ENCODE measurements at regions not wholly inside any gene's neighbourhood (a gene's known extent, or its start where the extent isn't known, plus 50 kb on each side); places are given as distances from the start of the nearest gene placed in this dataset.
"Not testable (repeated sequence)": the region's sequence is repeated elsewhere in the genome, so short reads cannot be mapped to it uniquely, and the experiment has no call there.

- Histone ChIP-seq H3K9me3 (ENCODE audit: control insufficient read depth, low read depth, low read length) (no peaks in the 10 kb centered on the region), H3K4me1 (ENCODE audit: control insufficient read depth, low read depth, low read length) (no peaks in the 10 kb centered on the region), H3K36me3 (ENCODE audit: control insufficient read depth, low read depth, low read length) (no peaks in the 10 kb centered on the region), H3K27ac (ENCODE audit: low read length) (no peak overlapping the region), H3K9ac (ENCODE audit: low read length) (no peak overlapping the region), H3K4me3 (ENCODE audit: low read length) (no peak overlapping the region), H3K27me3 (ENCODE audit: control insufficient read depth, insufficient read depth, low read length) (no peaks in the 10 kb centered on the region)
These were observed 588.7 kb downstream of the RBFOX1 start for GRCh38 chr16:7921345-7921744.

DNA sequence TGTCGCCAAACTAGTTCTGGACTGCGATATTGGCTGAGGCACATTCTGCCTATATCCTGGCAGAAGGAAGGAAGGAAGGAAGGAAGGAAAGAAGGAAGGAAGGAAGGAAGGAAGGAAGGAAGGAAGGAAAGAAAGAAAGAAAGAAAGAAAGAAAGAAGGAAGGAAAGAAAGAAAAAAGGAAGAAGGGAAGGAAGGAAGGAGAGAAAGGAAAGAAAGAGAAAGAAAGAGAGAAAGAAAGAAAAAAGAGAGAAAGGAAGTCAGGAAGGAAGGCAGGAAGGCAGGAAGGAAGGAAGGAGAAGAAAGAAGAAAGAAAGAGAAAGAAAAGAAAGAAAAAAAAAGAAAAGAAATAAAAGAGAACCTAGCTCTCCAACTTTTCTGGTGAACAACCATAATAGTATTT, 587.1 kb downstream of the RBFOX1 start:
- Histone ChIP-seq H3K27me3 (ENCODE audit: control insufficient read depth, insufficient read depth, low read length) (no peaks in the 10 kb centered on the region), H3K4me3 (ENCODE audit: low read length) (no peak overlapping the region), H3K36me3 (ENCODE audit: control insufficient read depth, low read depth, low read length) (no peaks in the 10 kb centered on the region), H3K4me1 (ENCODE audit: control insufficient read depth, low read depth, low read length) (no peaks in the 10 kb centered on the region), H3K9ac (ENCODE audit: low read length) (no peak overlapping the region), H3K9me3 (ENCODE audit: control insufficient read depth, low read depth, low read length) (no peaks in the 10 kb centered on the region), H3K27ac (ENCODE audit: low read length) (no peak overlapping the region)

- no peak overlapping the region for H3K9ac ChIP-seq (ENCODE audit: low read length)
- H3K27me3 ChIP-seq (ENCODE audit: control insufficient read depth, insufficient read depth, low read length) = no peaks in the 10 kb centered on the region
- H3K4me3 ChIP-seq (ENCODE audit: low read length) = no peak overlapping the region
- H3K36me3 ChIP-seq (ENCODE audit: control insufficient read depth, low read depth, low read length) = no peaks in the 10 kb centered on the region
- H3K9me3 ChIP-seq (ENCODE audit: control insufficient read depth, low read depth, low read length) = no peaks in the 10 kb centered on the region
- H3K4me1 ChIP-seq (ENCODE audit: control insufficient read depth, low read depth, low read length) = no peaks in the 10 kb centered on the region
- no peak overlapping the region for H3K27ac ChIP-seq (ENCODE audit: low read length)
These were observed 582.1 kb downstream of the RBFOX1 start for GRCh38 chr16:7914748-7915147.

- H3K4me1 ChIP-seq (ENCODE audit: control insufficient read depth, low read depth, low read length) = no peaks in the 10 kb centered on the region
- H3K9ac ChIP-seq (ENCODE audit: low read length) = no peak overlapping the region
- no peak overlapping the region for H3K27ac ChIP-seq (ENCODE audit: low read length)
- no peak overlapping the region for H3K4me3 ChIP-seq (ENCODE audit: low read length)
- no peaks in the 10 kb centered on the region for H3K36me3 ChIP-seq (ENCODE audit: control insufficient read depth, low read depth, low read length)
- no peaks in the 10 kb centered on the region for H3K9me3 ChIP-seq (ENCODE audit: control insufficient read depth, low read depth, low read length)
- no peaks in the 10 kb centered on the region for H3K27me3 ChIP-seq (ENCODE audit: control insufficient read depth, insufficient read depth, low read length)
These were observed 579.5 kb downstream of the RBFOX1 start for GRCh38 chr16:7912132-7912531.

- H3K27ac ChIP-seq (ENCODE audit: low read length) = no peak overlapping the region
- no peak overlapping the region for H3K9ac ChIP-seq (ENCODE audit: low read length)
- no peaks in the 10 kb centered on the region for H3K9me3 ChIP-seq (ENCODE audit: control insufficient read depth, low read depth, low read length)
These were observed 577.5 kb downstream of the RBFOX1 start for GRCh38 chr16:7910116-7910515.

DNA sequence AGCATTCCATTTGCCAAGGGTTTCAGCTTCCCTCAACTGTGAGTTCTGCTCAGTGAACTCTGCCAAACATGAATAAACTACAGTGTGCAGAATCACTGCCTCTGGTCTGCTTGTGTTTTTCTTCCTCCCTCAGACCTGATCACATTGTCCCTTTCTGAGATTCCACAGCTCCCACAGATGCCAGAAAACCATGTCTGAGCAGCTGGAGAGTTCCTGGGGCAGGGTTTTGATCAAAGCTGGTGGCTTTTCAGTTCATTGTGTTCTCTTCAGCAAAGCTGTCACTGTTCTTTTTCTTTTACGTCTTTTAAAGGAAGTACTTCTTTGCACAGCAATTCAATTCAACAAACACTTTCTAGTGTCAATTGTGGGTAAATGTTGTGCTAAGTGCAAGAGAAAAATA, 555.8 kb downstream of the RBFOX1 start:
- H3K36me3 ChIP-seq (ENCODE audit: control insufficient read depth, low read depth, low read length) = no peaks in the 10 kb centered on the region
- no peaks in the 10 kb centered on the region for H3K4me1 ChIP-seq (ENCODE audit: control insufficient read depth, low read depth, low read length)
- H3K27me3 ChIP-seq (ENCODE audit: control insufficient read depth, insufficient read depth, low read length) = no peaks in the 10 kb centered on the region
- H3K27ac ChIP-seq (ENCODE audit: low read length) = no peak overlapping the region
- no peak overlapping the region for H3K9ac ChIP-seq (ENCODE audit: low read length)
- no peaks in the 10 kb centered on the region for H3K9me3 ChIP-seq (ENCODE audit: control insufficient read depth, low read depth, low read length)
- H3K4me3 ChIP-seq (ENCODE audit: low read length) = no peak overlapping the region

More at GRCh38 chr16:7910116-7910515, 577.5 kb downstream of the RBFOX1 start:
- Histone ChIP-seq H3K27me3 (ENCODE audit: control insufficient read depth, insufficient read depth, low read length) (no peaks in the 10 kb centered on the region), H3K4me1 (ENCODE audit: control insufficient read depth, low read depth, low read length) (no peaks in the 10 kb centered on the region), H3K4me3 (ENCODE audit: low read length) (no peak overlapping the region), H3K36me3 (ENCODE audit: control insufficient read depth, low read depth, low read length) (no peaks in the 10 kb centered on the region)

DNA sequence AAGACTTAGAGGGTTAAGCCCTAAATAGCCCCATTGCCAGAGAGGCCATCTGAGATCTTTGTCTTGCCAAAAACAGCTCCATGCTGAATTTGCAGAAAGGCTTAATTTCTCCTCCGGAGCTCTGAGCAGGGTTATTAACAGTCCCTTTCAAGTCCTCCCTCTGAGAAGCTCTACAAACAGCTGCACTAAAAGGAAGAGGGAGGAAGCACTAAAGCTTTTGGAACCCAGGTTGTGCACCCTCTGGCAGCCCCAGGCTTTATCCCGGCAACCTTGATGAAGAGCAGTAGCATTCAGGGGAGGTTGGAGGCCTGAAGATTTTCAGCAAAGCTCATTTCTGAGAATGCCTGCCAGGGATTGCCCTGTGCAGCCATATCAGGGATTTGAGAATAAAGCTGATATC, 554.7 kb downstream of the RBFOX1 start:
- H3K4me1 ChIP-seq (ENCODE audit: control insufficient read depth, low read depth, low read length) = no peaks in the 10 kb centered on the region
- no peak overlapping the region for H3K27ac ChIP-seq (ENCODE audit: low read length)
- H3K4me3 ChIP-seq (ENCODE audit: low read length) = no peak overlapping the region
- H3K9me3 ChIP-seq (ENCODE audit: control insufficient read depth, low read depth, low read length) = no peaks in the 10 kb centered on the region
- H3K27me3 ChIP-seq (ENCODE audit: control insufficient read depth, insufficient read depth, low read length) = no peaks in the 10 kb centered on the region
- no peak overlapping the region for H3K9ac ChIP-seq (ENCODE audit: low read length)
- no peaks in the 10 kb centered on the region for H3K36me3 ChIP-seq (ENCODE audit: control insufficient read depth, low read depth, low read length)

GRCh38 chr16:7871979-7872378, 539.3 kb downstream of the RBFOX1 start:
- Histone ChIP-seq H3K36me3 (ENCODE audit: control insufficient read depth, low read depth, low read length) (no peaks in the 10 kb centered on the region), H3K9me3 (ENCODE audit: control insufficient read depth, low read depth, low read length) (no peaks in the 10 kb centered on the region), H3K9ac (ENCODE audit: low read length) (no peak overlapping the region), H3K27ac (ENCODE audit: low read length) (no peak overlapping the region), H3K4me1 (ENCODE audit: control insufficient read depth, low read depth, low read length) (peaks cover 7% of the 10 kb centered on the region), H3K4me3 (ENCODE audit: low read length) (no peak overlapping the region), H3K27me3 (ENCODE audit: control insufficient read depth, insufficient read depth, low read length) (no peaks in the 10 kb centered on the region)

DNA sequence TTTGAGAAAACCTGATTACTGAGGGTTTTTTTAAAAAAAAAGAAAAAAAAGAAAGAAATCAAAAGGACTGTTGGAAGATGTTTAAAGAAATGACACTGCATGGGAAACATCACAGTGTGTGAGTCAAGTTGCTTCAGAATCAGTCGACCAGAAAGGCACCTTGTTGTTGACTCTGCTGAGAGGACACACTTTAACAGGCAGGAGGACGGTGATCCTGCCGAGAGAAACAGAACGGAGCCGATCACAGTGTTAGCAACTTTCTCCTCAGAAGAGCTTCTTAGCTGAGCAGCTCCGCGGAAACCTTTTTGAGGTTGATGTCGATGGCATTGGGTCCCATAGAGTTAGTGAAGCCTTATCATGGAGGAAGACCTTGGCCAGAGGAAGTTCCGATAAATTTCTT, 538.7 kb downstream of the RBFOX1 start:
- Histone ChIP-seq H3K4me1 (ENCODE audit: control insufficient read depth, low read depth, low read length) (peaks cover 13% of the 10 kb centered on the region), H3K27me3 (ENCODE audit: control insufficient read depth, insufficient read depth, low read length) (no peaks in the 10 kb centered on the region), H3K9ac (ENCODE audit: low read length) (no peak overlapping the region)

DNA sequence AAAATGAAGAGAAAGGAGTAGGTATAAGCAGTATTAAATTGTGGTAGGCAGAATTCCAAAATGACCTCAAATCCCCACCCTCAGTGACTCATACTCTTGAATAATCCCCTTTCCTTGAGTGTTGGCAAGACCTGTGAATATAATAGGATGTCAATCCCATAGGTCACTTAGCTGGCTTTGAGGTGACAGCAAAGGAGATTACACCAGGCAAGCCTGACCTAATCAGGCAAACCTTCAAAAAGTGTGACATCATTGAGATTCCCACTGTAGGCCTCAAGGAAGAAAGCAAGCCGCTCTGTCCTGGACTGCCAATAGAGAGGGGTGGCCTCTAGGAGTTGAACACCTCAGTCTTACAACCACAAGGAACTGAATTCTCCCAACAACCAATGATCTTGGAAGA, 535.2 kb downstream of the RBFOX1 start:
- Histone ChIP-seq H3K4me3 (ENCODE audit: low read length) (no peak overlapping the region), H3K9me3 (ENCODE audit: control insufficient read depth, low read depth, low read length) (no peaks in the 10 kb centered on the region), H3K4me1 (ENCODE audit: control insufficient read depth, low read depth, low read length) (peaks cover 19% of the 10 kb centered on the region), H3K36me3 (ENCODE audit: control insufficient read depth, low read depth, low read length) (no peaks in the 10 kb centered on the region), H3K27me3 (ENCODE audit: control insufficient read depth, insufficient read depth, low read length) (no peaks in the 10 kb centered on the region), H3K27ac (ENCODE audit: low read length) (no peak overlapping the region), H3K9ac (ENCODE audit: low read length) (no peak overlapping the region)

More for the DNA sequence above, 538.7 kb downstream of the RBFOX1 start:
- no peak overlapping the region for H3K4me3 ChIP-seq (ENCODE audit: low read length)
- no peaks in the 10 kb centered on the region for H3K36me3 ChIP-seq (ENCODE audit: control insufficient read depth, low read depth, low read length)
- no peak overlapping the region for H3K27ac ChIP-seq (ENCODE audit: low read length)
- H3K9me3 ChIP-seq (ENCODE audit: control insufficient read depth, low read depth, low read length) = no peaks in the 10 kb centered on the region

GRCh38 chr16:7866144-7866543, 533.5 kb downstream of the RBFOX1 start:
- H3K27ac ChIP-seq (ENCODE audit: low read length) = no peak overlapping the region
- no peak overlapping the region for H3K9ac ChIP-seq (ENCODE audit: low read length)
- no peaks in the 10 kb centered on the region for H3K36me3 ChIP-seq (ENCODE audit: control insufficient read depth, low read depth, low read length)
- H3K27me3 ChIP-seq (ENCODE audit: control insufficient read depth, insufficient read depth, low read length) = no peaks in the 10 kb centered on the region
- no peaks in the 10 kb centered on the region for H3K9me3 ChIP-seq (ENCODE audit: control insufficient read depth, low read depth, low read length)
- H3K4me1 ChIP-seq (ENCODE audit: control insufficient read depth, low read depth, low read length) = peaks cover 26% of the 10 kb centered on the region
- no peak overlapping the region for H3K4me3 ChIP-seq (ENCODE audit: low read length)

- H3K36me3 ChIP-seq (ENCODE audit: control insufficient read depth, low read depth, low read length); H3K27me3 ChIP-seq (ENCODE audit: control insufficient read depth, insufficient read depth, low read length); H3K27ac ChIP-seq (ENCODE audit: low read length); H3K4me3 ChIP-seq (ENCODE audit: low read length); H3K9ac ChIP-seq (ENCODE audit: low read length); H3K9me3 ChIP-seq (ENCODE audit: control insufficient read depth, low read depth, low read length): not testable (repeated sequence)
- H3K4me1 ChIP-seq (ENCODE audit: control insufficient read depth, low read depth, low read length) = peaks cover 26% of the 10 kb centered on the region
These were observed 532.7 kb downstream of the RBFOX1 start for GRCh38 chr16:7865393-7865792.

All from iPS-18a (cell line).